ENCODE measurements at regions not wholly inside any gene's neighbourhood (a gene's known extent, or its start where the extent isn't known, plus 50 kb on each side); places are given as distances from the start of the nearest gene placed in this dataset.

DNA sequence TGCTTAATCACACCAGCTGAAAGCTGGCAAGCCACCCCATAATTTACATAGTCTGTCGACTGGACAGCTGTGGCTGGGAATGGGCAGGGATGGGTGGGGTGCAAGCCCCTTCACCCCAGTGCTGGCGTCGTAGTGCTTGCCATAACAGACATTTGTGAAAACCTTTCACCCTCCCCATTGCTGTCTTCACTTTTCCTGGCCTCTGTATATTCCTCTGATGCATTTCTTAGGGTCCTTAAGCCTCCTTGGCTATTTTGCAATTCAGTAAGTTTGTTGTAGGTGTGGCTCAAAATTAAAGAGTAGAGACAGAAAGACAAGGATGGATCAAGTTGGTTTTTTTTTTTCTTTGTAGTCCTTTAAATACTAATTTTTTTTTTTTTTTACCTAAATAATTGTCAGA is 383.3 kb upstream of the MCTP2 start:
- no peaks in the 10 kb centered on the region for H3K9me3 ChIP-seq (ENCODE audit: control insufficient read depth, low read length)
- no peaks in the 10 kb centered on the region for H3K27me3 ChIP-seq (ENCODE audit: control insufficient read depth, insufficient read depth)
- intact Hi-C loops (cut with DNase I) = no loop called here
- no peaks in the 10 kb centered on the region for H3K4me1 ChIP-seq (ENCODE audit: control insufficient read depth, insufficient read depth, low read length)
- 65% methylated on average over 3 of the region's 3 CpGs for WGBS
- no peak for DNase-seq
- no peak overlapping the region for H3K27ac ChIP-seq (ENCODE audit: low read length)
- no peak for ATAC-seq
- no peak overlapping the region for H3K4me3 ChIP-seq (ENCODE audit: low read length)

DNA sequence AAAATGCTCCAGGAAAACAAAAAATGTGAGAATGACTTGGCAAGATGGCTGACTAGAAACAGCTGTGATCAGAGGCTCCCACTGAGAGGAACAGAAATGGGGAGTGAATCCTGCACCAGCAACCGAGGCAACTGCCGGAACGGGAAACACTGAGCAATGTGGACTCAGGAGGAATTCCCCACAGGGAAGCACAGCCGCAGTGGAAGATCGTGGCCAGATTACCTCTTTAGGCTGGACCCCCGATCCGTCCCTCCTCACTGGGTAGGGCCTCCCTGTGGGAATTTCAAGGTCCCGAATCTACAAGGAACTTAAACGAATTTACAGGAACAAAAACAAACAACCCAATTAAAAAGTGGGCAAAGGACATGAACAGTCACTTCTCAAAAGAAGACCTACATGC is 385.2 kb upstream of the MCTP2 start:
- WGBS = 82% methylated on average over 9 of the region's 9 CpGs
- H3K4me3 ChIP-seq (ENCODE audit: low read length) = no peak overlapping the region
- no peaks in the 10 kb centered on the region for H3K4me1 ChIP-seq (ENCODE audit: control insufficient read depth, insufficient read depth, low read length)
- H3K9me3 ChIP-seq (ENCODE audit: control insufficient read depth, low read length) = no peaks in the 10 kb centered on the region
- ATAC-seq (no peak), DNase-seq (no peak)
- no peak overlapping the region for H3K27ac ChIP-seq (ENCODE audit: low read length)
- intact Hi-C loops (cut with DNase I) = no loop called here
- no peaks in the 10 kb centered on the region for H3K27me3 ChIP-seq (ENCODE audit: control insufficient read depth, insufficient read depth)

DNA sequence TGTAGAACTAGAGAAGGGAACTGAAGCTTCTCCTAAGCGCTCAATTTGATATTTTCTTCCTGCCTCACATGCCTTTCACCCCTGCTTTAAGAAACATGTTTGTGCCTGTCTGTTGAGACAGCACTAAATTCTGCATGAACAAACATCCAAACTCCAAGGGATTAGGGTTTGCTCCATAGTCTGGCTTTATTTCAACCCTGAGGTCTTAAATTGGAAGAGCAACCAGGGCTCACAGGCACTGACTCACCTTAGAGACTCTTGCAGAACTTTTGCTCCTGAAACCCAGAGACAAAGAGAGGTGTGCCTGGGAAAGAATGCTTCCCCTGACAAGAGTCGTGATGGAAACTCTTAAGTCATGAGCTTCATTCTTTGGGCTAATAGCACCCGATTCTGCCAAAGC is 393.9 kb upstream of the MCTP2 start:
- DNase-seq (no peak), ATAC-seq (no peak)
- H3K27ac ChIP-seq (ENCODE audit: low read length) = no peak overlapping the region
- intact Hi-C loops (cut with DNase I) = no loop called here
- no peaks in the 10 kb centered on the region for H3K27me3 ChIP-seq (ENCODE audit: control insufficient read depth, insufficient read depth)
- H3K9me3 ChIP-seq (ENCODE audit: control insufficient read depth, low read length) = no peaks in the 10 kb centered on the region
- H3K4me1 ChIP-seq (ENCODE audit: control insufficient read depth, insufficient read depth, low read length) = no peaks in the 10 kb centered on the region
- no peak overlapping the region for H3K4me3 ChIP-seq (ENCODE audit: low read length)
- 84% methylated on average over 3 of the region's 3 CpGs for WGBS

DNA sequence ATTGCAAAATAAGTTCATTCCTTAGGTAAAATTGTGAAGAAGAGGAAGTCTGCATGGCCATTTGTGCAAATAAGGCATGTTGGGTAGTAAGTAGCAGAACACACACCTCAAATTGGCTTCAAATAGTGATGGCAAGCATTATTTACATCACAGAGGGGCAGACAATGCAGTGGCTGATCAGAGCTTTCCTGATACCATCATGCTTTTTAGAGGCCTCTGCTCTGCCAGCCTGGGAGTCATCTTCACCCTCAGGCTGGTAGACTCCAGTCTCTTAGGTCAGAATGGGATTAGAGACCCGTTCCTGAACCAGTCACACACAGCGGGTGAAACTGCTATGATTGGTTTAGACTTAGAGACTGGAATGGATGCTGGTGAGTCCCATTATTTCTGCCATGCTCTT is 396.0 kb upstream of the MCTP2 start:
- intact Hi-C loops (cut with DNase I) = no loop called here
- 80% methylated on average over 2 of the region's 2 CpGs for WGBS
- no peak overlapping the region for H3K4me3 ChIP-seq (ENCODE audit: low read length)

DNA sequence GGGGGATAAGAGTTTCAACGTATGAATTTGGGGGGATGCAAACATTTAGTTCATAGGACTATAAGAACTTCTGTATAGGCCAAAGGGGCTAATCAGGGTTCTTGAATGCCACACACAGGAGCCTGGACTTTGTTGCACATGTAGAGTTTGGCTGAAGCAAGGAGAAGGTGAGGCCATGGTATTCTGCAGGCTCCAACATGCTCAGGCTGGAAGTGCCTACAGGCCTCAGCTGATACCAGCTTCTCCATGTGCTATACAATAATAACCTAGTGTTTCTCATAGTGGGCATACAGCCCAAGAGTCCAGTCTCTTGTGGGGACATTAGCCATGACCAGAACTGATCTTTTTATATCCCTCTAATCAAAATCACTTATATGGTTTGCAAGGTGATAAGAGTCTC is 399.7 kb upstream of the MCTP2 start:
- H3K27me3 ChIP-seq (ENCODE audit: control insufficient read depth, insufficient read depth) = no peaks in the 10 kb centered on the region
- 76% methylated on average over 1 of the region's 1 CpG for WGBS
- H3K4me3 ChIP-seq (ENCODE audit: low read length) = no peak overlapping the region
- peaks cover 4% of the 10 kb centered on the region for H3K4me1 ChIP-seq (ENCODE audit: control insufficient read depth, insufficient read depth, low read length)
- H3K9me3 ChIP-seq (ENCODE audit: control insufficient read depth, low read length) = no peaks in the 10 kb centered on the region
- no peak overlapping the region for H3K27ac ChIP-seq (ENCODE audit: low read length)
- ATAC-seq = no peak
- intact Hi-C loops (cut with DNase I) = no loop called here
- no peak for DNase-seq

More for the DNA sequence above, 396.0 kb upstream of the MCTP2 start:
- ATAC-seq (no peak), DNase-seq (no peak)
- H3K4me1 ChIP-seq (ENCODE audit: control insufficient read depth, insufficient read depth, low read length) = no peaks in the 10 kb centered on the region
- no peak overlapping the region for H3K27ac ChIP-seq (ENCODE audit: low read length)
- no peaks in the 10 kb centered on the region for H3K9me3 ChIP-seq (ENCODE audit: control insufficient read depth, low read length)
- H3K27me3 ChIP-seq (ENCODE audit: control insufficient read depth, insufficient read depth) = no peaks in the 10 kb centered on the region

DNA sequence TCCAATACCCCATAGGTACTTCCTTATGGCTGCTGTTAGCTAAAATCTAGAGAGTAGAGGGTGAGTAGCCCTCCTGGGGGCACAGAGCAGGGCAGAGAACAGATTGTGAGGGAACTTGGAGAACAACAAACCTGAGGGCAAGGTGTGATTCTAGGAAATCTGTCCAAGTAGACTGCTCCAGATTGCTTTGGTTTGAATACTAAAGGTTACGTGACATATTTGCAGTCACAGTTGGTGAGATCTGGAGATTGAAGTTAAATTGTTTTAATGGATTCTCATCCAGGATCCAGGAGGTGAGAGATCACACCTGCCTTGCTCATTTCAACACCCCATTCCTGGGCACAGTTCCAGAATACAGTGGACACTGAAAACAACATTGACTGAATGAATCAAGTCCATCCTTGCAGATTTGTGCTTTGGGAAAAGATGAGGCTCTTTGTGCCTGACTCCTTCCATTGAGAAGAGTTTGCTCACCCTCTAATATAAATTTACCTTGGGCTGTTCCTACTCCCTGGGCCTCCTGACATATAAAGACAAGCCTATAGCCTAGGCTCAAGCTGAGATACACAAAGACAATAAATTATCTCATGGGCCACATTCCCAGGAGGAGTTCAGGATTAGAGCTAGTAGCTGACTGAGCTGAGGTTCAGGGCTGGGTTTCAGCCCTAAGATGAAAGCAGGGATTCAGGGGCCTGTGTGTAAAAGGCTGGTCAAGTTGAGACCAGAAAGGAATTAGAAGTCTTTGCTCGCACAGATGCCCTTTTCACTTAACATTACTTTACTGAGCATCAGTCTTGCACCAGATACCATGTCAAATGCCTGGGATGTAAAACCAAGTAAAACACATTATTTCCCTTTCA is 400.9 kb upstream of the MCTP2 start:
- Histone ChIP-seq H3K4me3 (ENCODE audit: low read length) (no peak overlapping the region), H3K27me3 (ENCODE audit: control insufficient read depth, insufficient read depth) (no peaks in the 10 kb centered on the region)
- WGBS = 87% methylated on average over 2 of the region's 2 CpGs

DNA sequence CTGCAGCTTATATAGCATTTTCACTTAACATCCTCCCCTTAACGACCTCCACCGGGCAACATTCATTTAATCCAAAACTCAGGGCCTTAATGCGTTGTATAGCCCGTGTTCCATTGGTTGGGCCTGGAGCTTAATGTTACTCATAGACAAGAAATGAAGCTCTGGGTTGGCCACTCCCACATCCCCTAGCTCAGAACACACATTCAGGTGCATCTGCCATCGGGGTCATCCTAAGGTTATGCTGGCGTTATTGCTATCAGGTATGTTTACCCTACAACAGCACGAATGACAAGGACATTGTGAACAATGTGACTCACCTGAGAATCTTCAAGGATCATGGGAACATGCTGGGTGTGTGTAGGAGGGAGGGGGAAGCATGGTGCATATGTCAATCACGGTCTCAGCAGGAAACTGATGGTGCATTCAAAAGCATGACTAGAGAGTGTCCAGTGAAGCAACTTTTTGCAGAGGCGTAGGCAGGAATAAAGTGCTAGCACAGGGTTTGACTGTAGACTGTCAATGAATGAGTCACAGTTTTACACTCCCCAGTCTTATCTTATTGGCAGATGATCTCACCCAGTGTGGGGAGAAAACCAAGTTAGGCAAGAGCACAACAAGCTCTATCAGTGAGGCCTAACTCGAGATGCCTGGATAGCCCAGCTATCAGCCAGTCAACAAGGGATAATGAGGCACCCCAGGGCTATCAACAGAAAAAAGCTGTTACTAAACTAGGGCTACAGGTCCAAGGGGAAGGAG is 402.1 kb upstream of the MCTP2 start:
- DNase-seq = peak in 1 of 3 donors; percentile 43
- H3K4me3 ChIP-seq (ENCODE audit: low read length) = no peak overlapping the region
- H3K9me3 ChIP-seq (ENCODE audit: control insufficient read depth, low read length) = no peaks in the 10 kb centered on the region
- H3K27me3 ChIP-seq (ENCODE audit: control insufficient read depth, insufficient read depth) = no peaks in the 10 kb centered on the region
- H3K4me1 ChIP-seq (ENCODE audit: control insufficient read depth, insufficient read depth, low read length) = peaks cover 4% of the 10 kb centered on the region
- WGBS = 72% methylated on average over 10 of the region's 10 CpGs
- ATAC-seq = peak; percentile 89 to 93
- no peak overlapping the region for H3K27ac ChIP-seq (ENCODE audit: low read length)
- intact Hi-C loops (cut with DNase I) = no loop called here

More for the DNA sequence above, 400.9 kb upstream of the MCTP2 start:
- DNase-seq (no peak), ATAC-seq (no peak)
- intact Hi-C loops (cut with DNase I) = no loop called here
- Histone ChIP-seq H3K27ac (ENCODE audit: low read length) (no peak overlapping the region), H3K4me1 (ENCODE audit: control insufficient read depth, insufficient read depth, low read length) (peaks cover 4% of the 10 kb centered on the region), H3K9me3 (ENCODE audit: control insufficient read depth, low read length) (no peaks in the 10 kb centered on the region)

DNA sequence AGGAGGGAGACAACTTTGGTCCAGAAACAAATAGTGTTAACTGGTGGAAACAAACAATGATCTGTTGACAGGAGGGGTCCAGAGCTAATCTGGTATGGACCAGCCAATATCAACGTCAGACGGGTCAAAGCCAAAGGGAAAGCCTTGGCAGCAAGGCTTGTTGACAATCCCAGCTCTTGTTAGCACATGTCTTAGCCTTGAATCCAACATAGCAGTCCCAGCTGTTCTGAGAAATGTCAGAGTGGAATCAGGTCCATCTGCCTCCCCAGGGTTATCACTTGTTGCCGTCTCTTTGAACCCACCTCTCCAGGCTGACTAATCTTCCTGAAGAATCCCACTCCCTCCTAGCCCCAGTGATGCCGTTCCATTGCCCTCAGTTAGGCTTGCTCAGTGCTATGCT is 404.6 kb upstream of the MCTP2 start:
- no peak overlapping the region for H3K27ac ChIP-seq (ENCODE audit: low read length)
- peaks cover 4% of the 10 kb centered on the region for H3K4me1 ChIP-seq (ENCODE audit: control insufficient read depth, insufficient read depth, low read length)
- intact Hi-C loops (cut with DNase I) = no loop called here
- H3K27me3 ChIP-seq (ENCODE audit: control insufficient read depth, insufficient read depth) = no peaks in the 10 kb centered on the region
- H3K9me3 ChIP-seq (ENCODE audit: control insufficient read depth, low read length) = no peaks in the 10 kb centered on the region
- 40% methylated on average over 4 of the region's 4 CpGs for WGBS
- DNase-seq (peak in 2 of 3 donors; percentile 60 to 72), ATAC-seq (peak in 1 of 2 donors; percentile 84)
- H3K4me3 ChIP-seq (ENCODE audit: low read length) = no peak overlapping the region

DNA sequence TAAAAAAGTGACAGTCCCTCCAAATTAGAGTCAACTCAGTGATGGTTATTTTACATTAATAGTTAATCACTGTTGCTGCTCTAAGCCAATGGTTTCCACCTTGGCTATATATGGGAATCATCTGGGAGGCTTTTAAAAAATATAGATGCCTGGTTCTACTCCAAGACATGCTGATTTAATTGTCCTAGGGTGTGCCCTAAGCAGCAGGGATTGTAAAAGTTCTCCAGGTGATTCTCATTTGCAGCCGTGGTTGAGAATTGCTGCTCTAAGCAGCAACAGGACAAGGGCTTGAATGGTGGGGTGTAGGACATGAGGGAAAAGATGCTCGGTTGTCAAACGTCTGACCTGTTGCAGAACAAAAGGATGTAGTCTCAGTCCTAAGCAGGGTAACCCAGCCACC is 405.1 kb upstream of the MCTP2 start:
- H3K9me3 ChIP-seq (ENCODE audit: control insufficient read depth, low read length) = no peaks in the 10 kb centered on the region
- intact Hi-C loops (cut with DNase I) = no loop called here
- no peak for ATAC-seq

DNA sequence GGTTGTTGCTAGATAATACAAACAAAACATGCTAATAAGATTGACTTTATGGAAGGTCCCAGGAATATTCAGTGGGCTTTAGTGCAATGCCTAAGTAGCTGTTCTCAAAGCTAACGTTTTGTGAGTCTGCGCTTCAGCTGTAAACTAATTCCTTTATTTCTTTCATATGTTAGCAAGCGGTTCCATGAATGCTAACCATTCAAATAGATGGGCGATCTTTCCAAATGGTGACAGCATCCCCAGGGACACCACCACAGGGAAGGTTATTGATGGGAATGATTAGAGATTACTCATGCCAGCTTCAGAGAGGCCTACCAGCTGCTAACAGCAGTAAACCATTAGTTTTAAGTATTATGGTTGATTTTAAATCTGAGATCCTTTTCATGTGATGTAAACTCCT is 405.7 kb upstream of the MCTP2 start:
- ATAC-seq (no peak), DNase-seq (no peak)
- intact Hi-C loops (cut with DNase I) = no loop called here
- Histone ChIP-seq H3K27me3 (ENCODE audit: control insufficient read depth, insufficient read depth) (no peaks in the 10 kb centered on the region), H3K9me3 (ENCODE audit: control insufficient read depth, low read length) (no peaks in the 10 kb centered on the region), H3K27ac (ENCODE audit: low read length) (no peak overlapping the region), H3K4me1 (ENCODE audit: control insufficient read depth, insufficient read depth, low read length) (peaks cover 4% of the 10 kb centered on the region), H3K4me3 (ENCODE audit: low read length) (no peak overlapping the region)
- WGBS = 51% methylated on average over 4 of the region's 4 CpGs

More for the DNA sequence above, 405.1 kb upstream of the MCTP2 start:
- Histone ChIP-seq H3K4me3 (ENCODE audit: low read length) (no peak overlapping the region), H3K27me3 (ENCODE audit: control insufficient read depth, insufficient read depth) (no peaks in the 10 kb centered on the region), H3K4me1 (ENCODE audit: control insufficient read depth, insufficient read depth, low read length) (peaks cover 4% of the 10 kb centered on the region), H3K27ac (ENCODE audit: low read length) (no peak overlapping the region)
- 56% methylated on average over 3 of the region's 3 CpGs for WGBS
- DNase-seq = no peak
